ENCODE measurements at regions not wholly inside any gene's neighbourhood (a gene's known extent, or its start where the extent isn't known, plus 50 kb on each side); places are given as distances from the start of the nearest gene placed in this dataset.

GRCh38 chr6:134458857-134459657 lies 141.1 kb upstream of the SGK1 start:
- no peak for TF ChIP-seq CTCF (IDR thresholded peaks at IDR 0.05; ENCODE audit: low read depth, low read length)
- no peak for DNase-seq
- H3K36me3 ChIP-seq: no peaks in the 10 kb centered on the region
- H3K27me3 ChIP-seq (ENCODE audit: insufficient read depth, low read depth, severe bottlenecking): no peaks in the 10 kb centered on the region
- no peaks in the 10 kb centered on the region for H3K9me3 ChIP-seq (ENCODE audit: severe bottlenecking)
- H3K27ac ChIP-seq: no peak overlapping the region
- H3K4me3 ChIP-seq (ENCODE audit: low read depth, low read length): no peak overlapping the region

- H3K27ac ChIP-seq: no peak overlapping the region
- DNase-seq: no peak
- no peak for TF ChIP-seq CTCF (IDR thresholded peaks at IDR 0.05; ENCODE audit: low read depth, low read length)
Measured at GRCh38 chr6:134457941-134458340, 140.0 kb upstream of the SGK1 start.

GRCh38 chr6:134456226-134456625 lies 138.3 kb upstream of the SGK1 start:
- H3K9me3 ChIP-seq (ENCODE audit: severe bottlenecking): no peaks in the 10 kb centered on the region
- DNase-seq: no peak
- H3K27ac ChIP-seq: no peak overlapping the region
- no peaks in the 10 kb centered on the region for H3K27me3 ChIP-seq (ENCODE audit: insufficient read depth, low read depth, severe bottlenecking)
- no peaks in the 10 kb centered on the region for H3K36me3 ChIP-seq
- H3K4me3 ChIP-seq (ENCODE audit: low read depth, low read length): no peak overlapping the region
- no peak for TF ChIP-seq CTCF (IDR thresholded peaks at IDR 0.05; ENCODE audit: low read depth, low read length)

More at GRCh38 chr6:134457941-134458340, 140.0 kb upstream of the SGK1 start:
- H3K27me3 ChIP-seq (ENCODE audit: insufficient read depth, low read depth, severe bottlenecking): no peaks in the 10 kb centered on the region
- H3K36me3 ChIP-seq: no peaks in the 10 kb centered on the region
- no peak overlapping the region for H3K4me3 ChIP-seq (ENCODE audit: low read depth, low read length)
- no peaks in the 10 kb centered on the region for H3K9me3 ChIP-seq (ENCODE audit: severe bottlenecking)

GRCh38 chr6:134455319-134455718 lies 137.4 kb upstream of the SGK1 start:
- H3K27ac ChIP-seq: no peak overlapping the region
- H3K27me3 ChIP-seq (ENCODE audit: insufficient read depth, low read depth, severe bottlenecking): no peaks in the 10 kb centered on the region

GRCh38 chr6:134454794-134455193 lies 136.9 kb upstream of the SGK1 start:
- H3K4me3 ChIP-seq (ENCODE audit: low read depth, low read length): no peak overlapping the region
- TF ChIP-seq CTCF (IDR thresholded peaks at IDR 0.05; ENCODE audit: low read depth, low read length): no peak

More at GRCh38 chr6:134455319-134455718, 137.4 kb upstream of the SGK1 start:
- Histone ChIP-seq H3K4me3 (ENCODE audit: low read depth, low read length) (no peak overlapping the region), H3K9me3 (ENCODE audit: severe bottlenecking) (no peaks in the 10 kb centered on the region), H3K36me3 (no peaks in the 10 kb centered on the region)
- DNase-seq: no peak
- no peak for TF ChIP-seq CTCF (IDR thresholded peaks at IDR 0.05; ENCODE audit: low read depth, low read length)

More at GRCh38 chr6:134454794-134455193, 136.9 kb upstream of the SGK1 start:
- Histone ChIP-seq H3K9me3 (ENCODE audit: severe bottlenecking) (no peaks in the 10 kb centered on the region), H3K36me3 (no peaks in the 10 kb centered on the region), H3K27ac (no peak overlapping the region), H3K27me3 (ENCODE audit: insufficient read depth, low read depth, severe bottlenecking) (no peaks in the 10 kb centered on the region)
- no peak for DNase-seq

Measured in WERI-Rb-1 (cell line).